Smooth muscle cell (in vitro differentiated cells): ENCODE measurements at regions not wholly inside any gene's neighbourhood (a gene's known extent, or its start where the extent isn't known, plus 50 kb on each side); places are given as distances from the start of the nearest gene placed in this dataset.

Experiments used
- DNase-seq: peaks from one replicate; lab custom pipeline; 2025; ENCODE audit not compliant: unreplicated experiment; lab: John Stamatoyannopoulos, UW
- H2AFZ ChIP-seq: fragments of 200-600 bp; sonication (generic); 2 replicates; pipeline ENCODE4 v1.6.0; 2016; ENCODE audit warnings: antibody characterized with exemption, low read depth, mild to moderate bottlenecking
- H3F3A ChIP-seq: fragments of 200-600 bp; sonication (generic); 2 replicates; pipeline ENCODE4 v1.6.0; 2017; ENCODE audit warnings: antibody characterized with exemption, low read depth
- H3K27ac ChIP-seq: fragments of 200-600 bp; sonication (generic); 2 replicates; pipeline ENCODE4 v1.5.1; 2016; ENCODE audit warnings: low read depth, mild to moderate bottlenecking
- H3K27me3 ChIP-seq: fragments of 200-600 bp; sonication (generic); 2 replicates; pipeline ENCODE4 v1.6.1; 2016; ENCODE audit warnings: low read depth, mild to moderate bottlenecking
- H3K36me3 ChIP-seq: fragments of 200-600 bp; sonication (generic); 2 replicates; pipeline ENCODE4 v1.5.1; 2016; ENCODE audit warnings: low read depth
- H3K4me1 ChIP-seq: fragments of 200-600 bp; sonication (generic); 2 replicates; pipeline ENCODE4 v1.5.1; 2016; ENCODE audit warnings: low read depth
- H3K4me2 ChIP-seq: fragments of 200-600 bp; sonication (generic); 2 replicates; pipeline ENCODE4 v1.6.0; 2016; ENCODE audit warnings: mild to moderate bottlenecking
- H3K4me3 ChIP-seq: fragments of 200-600 bp; sonication (generic); 2 replicates; pipeline ENCODE4 v1.5.1; 2016; ENCODE audit warnings: mild to moderate bottlenecking
- H3K79me2 ChIP-seq: fragments of 200-600 bp; sonication (generic); 2 replicates; pipeline ENCODE4 v1.6.0; 2016; ENCODE audit warnings: low read depth, mild to moderate bottlenecking
- H3K9ac ChIP-seq: fragments of 200-600 bp; sonication (generic); 2 replicates; pipeline ENCODE4 v1.6.0; 2016; ENCODE audit warnings: low read depth
- H3K9me3 ChIP-seq: fragments of 200-600 bp; sonication (generic); replicated peaks from 2 replicates; pipeline ENCODE4 v1.5.1; 2016; ENCODE audit warnings: low read depth
- H4K20me1 ChIP-seq: fragments of 200-600 bp; sonication (generic); 2 replicates; pipeline ENCODE4 v1.6.0; 2016; ENCODE audit warnings: low read depth
- WGBS: methylation state at CpG from one replicate; pipeline ENCODE4 v1.1.7; 2016; ENCODE audit warnings: low lambda C conversion rate; 5-methylcytosine and 5-hydroxymethylcytosine counted together
- TF ChIP-seq, protein P1 (sequence below): fragments of 200-600 bp; sonication (generic); IDR thresholded peaks from 2 replicates; pipeline ENCODE4 v1.5.1; 2017; ENCODE audit warnings: borderline replicate concordance, mild to moderate bottlenecking, antibody characterized with exemption; ENCODE audit not compliant: insufficient read depth, poor library complexity, severe bottlenecking

DNA sequence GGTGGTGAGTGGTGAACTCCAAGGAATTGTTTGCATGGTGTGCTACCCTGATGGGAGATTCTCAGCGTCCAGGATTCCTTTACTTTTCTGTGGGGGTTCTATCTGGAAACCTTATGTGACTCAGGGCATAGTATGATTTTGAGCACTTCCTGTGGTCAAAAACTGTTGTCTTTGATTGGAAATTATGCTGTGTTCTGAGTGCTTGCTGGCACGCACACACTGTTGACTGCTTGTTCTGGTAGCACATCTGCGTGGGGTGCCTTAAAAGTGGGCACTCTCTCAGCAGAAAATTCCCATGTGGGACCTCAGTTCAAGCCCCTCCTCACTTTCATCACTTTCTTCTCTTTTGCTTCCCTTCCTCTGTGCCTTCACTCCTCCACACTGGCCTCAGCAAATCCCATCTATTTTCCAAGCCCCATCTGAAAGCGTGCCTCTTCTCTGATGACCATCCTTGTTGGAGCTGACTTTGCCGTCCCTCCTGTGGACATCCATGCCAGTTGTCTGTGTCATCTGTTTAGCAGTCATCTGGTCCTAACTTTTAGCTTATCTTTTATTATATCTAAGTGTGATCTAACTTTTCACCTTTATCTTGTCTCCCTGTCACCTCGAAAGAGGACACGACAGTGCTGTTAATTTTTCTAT, 56.4 kb upstream of the NPAS1 start:
- no peak for DNase-seq
- Histone ChIP-seq H3F3A (no peaks in the 10 kb centered on the region), H3K4me2 (peak overlapping the region; percentile 4), H3K4me1 (peaks cover 9% of the 10 kb centered on the region), H4K20me1 (peaks cover 5% of the 10 kb centered on the region), H3K79me2 (peaks cover 29% of the 10 kb centered on the region), H2AFZ (no peak overlapping the region), H3K4me3 (no peak overlapping the region), H3K36me3 (no peaks in the 10 kb centered on the region), H3K9me3 (no peaks in the 10 kb centered on the region), H3K27ac (peak overlapping the region; percentile 92), H3K27me3 (no peaks in the 10 kb centered on the region), H3K9ac (peak overlapping the region; percentile 69)
- TF ChIP-seq, protein P1, sequence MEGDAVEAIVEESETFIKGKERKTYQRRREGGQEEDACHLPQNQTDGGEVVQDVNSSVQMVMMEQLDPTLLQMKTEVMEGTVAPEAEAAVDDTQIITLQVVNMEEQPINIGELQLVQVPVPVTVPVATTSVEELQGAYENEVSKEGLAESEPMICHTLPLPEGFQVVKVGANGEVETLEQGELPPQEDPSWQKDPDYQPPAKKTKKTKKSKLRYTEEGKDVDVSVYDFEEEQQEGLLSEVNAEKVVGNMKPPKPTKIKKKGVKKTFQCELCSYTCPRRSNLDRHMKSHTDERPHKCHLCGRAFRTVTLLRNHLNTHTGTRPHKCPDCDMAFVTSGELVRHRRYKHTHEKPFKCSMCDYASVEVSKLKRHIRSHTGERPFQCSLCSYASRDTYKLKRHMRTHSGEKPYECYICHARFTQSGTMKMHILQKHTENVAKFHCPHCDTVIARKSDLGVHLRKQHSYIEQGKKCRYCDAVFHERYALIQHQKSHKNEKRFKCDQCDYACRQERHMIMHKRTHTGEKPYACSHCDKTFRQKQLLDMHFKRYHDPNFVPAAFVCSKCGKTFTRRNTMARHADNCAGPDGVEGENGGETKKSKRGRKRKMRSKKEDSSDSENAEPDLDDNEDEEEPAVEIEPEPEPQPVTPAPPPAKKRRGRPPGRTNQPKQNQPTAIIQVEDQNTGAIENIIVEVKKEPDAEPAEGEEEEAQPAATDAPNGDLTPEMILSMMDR, result no peak
- WGBS, result 62% methylated on average over 7 of the region's 7 CpGs

GRCh38 chr19:46967578-46968032, 52.0 kb upstream of the NPAS1 start:
- Histone ChIP-seq H3K9ac (no peak overlapping the region), H2AFZ (no peak overlapping the region), H3K27me3 (no peaks in the 10 kb centered on the region), H3K27ac (no peak overlapping the region), H3F3A (no peaks in the 10 kb centered on the region), H3K4me1 (peaks cover 7% of the 10 kb centered on the region), H3K79me2 (peaks cover 13% of the 10 kb centered on the region), H3K9me3 (no peaks in the 10 kb centered on the region), H4K20me1 (peaks cover 16% of the 10 kb centered on the region), H3K4me3 (no peak overlapping the region), H3K4me2 (no peak overlapping the region), H3K36me3 (no peaks in the 10 kb centered on the region)
- no peak for DNase-seq
- TF ChIP-seq, protein P1, result no peak
- 84% methylated on average over 8 of the region's 8 CpGs for WGBS
